Gastroesophageal sphincter (tissue), 3 donors: ENCODE measurements at regions not wholly inside any gene's neighbourhood (a gene's known extent, or its start where the extent isn't known, plus 50 kb on each side); places are given as distances from the start of the nearest gene placed in this dataset.

Source experiments
- CTCF ChIP-seq, 4 experiments: fragments of 200-600 bp in 2 of 4; fragments of 450-650 bp in 2 of 4; sonication (generic) in 1 of 4; IDR thresholded peaks; one replicate each; pipeline ENCODE4 v1.5.1; 2017 to 2019; ENCODE audit warnings: antibody characterized with exemption in 4 of 4, mild to moderate bottlenecking in 2 of 4, moderate library complexity in 2 of 4
- POLR2A ChIP-seq, 2 donors: fragments of 450-650 bp; IDR thresholded peaks; one replicate each; pipeline ENCODE4 v1.6.1; 2017; ENCODE audit warnings: antibody characterized with exemption in 2 of 2, mild to moderate bottlenecking in 2 of 2, moderate library complexity in 1 of 2

DNA sequence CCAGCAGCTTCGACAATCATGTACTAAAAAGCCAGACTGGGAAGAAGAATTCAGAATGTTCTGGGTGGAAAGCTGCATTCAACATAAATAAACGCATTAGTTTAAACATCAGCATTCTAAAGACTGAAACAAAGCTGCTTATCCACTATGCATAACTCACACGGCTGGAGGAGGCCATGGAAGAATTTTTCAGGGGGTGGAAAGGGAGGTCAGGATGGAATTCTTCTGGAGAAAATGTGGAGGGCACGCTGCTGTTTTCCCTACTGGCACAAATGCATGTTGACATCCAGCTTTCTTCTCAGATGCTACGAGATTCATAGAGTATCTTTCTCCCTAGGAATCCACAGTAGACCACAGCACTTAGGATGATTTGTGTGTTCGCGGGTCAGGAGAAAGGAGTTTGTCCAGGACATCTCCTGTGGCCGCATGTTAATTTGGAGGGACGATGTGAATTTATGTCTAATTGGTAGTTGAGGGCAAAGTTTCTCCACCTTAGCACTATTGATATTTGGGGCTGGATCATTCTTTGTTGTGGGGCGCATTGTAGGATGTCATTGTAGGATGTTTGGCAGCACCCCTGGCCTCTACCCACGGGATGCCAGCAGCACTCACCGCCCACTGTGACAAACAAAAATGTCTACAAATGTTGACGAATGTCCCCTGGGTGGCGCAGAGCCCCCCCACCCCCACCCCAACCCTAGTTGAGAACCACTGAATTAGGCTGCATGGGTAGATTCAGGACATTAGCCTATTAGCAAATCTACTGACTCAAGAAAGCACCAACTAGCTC is 86.5 kb upstream of the KAZN start:
- TF ChIP-seq CTCF (IDR thresholded peaks at IDR 0.05) = no peak
- no peak for TF ChIP-seq POLR2A (IDR thresholded peaks at IDR 0.05)
